Activated naive CD4-positive, alpha-beta T cell treated with anti-CD3 and anti-CD28 coated beads, Interleukin-2, amount 50 U/mL, for 72 hours (primary cell): ENCODE measurements at regions not wholly inside any gene's neighbourhood (a gene's known extent, or its start where the extent isn't known, plus 50 kb on each side); places are given as distances from the start of the nearest gene placed in this dataset.

Experiments
- ATAC-seq, 2 donors: fragments of 150-1000 bp; cut with Tn5 transposase; 2 replicates each; pipeline ENCODE4 v1.10.0; 2021; ENCODE audit warnings: mild to moderate bottlenecking in 2 of 2, moderate library complexity in 2 of 2
- DNase-seq, 2 donors: peaks; one replicate each; pipeline ENCODE4 v3.0.0; 2021 to 2022; ENCODE audit warnings: low spot score in 2 of 2
- H3K27ac Mint-ChIP-seq, 2 donors: one replicate each; pipeline ENCODE4 v1.8.0; 2022; ENCODE audit warnings: mild to moderate bottlenecking in 2 of 2, mixed read lengths in 2 of 2
- H3K36me3 Mint-ChIP-seq, 2 donors: one replicate each; pipeline ENCODE4 v1.8.0; 2022; ENCODE audit warnings: mixed read lengths in 2 of 2
- H3K9me3 Mint-ChIP-seq, 2 donors: one replicate each; pipeline ENCODE4 v1.8.0; 2022; ENCODE audit warnings: mixed read lengths in 2 of 2

- DNase-seq (no peak), ATAC-seq (no peak)
- no peak overlapping the region for H3K27ac Mint-ChIP-seq
- no peaks in the 10 kb centered on the region for H3K36me3 Mint-ChIP-seq
- peaks cover 11 to 15% of the 10 kb centered on the region in 2 donors for H3K9me3 Mint-ChIP-seq
Measured at GRCh38 chr4:147299205-147299604, 181.7 kb upstream of the EDNRA start.

- H3K9me3 Mint-ChIP-seq: peaks cover 0 to 2% of the 10 kb centered on the region in 2 donors
- H3K27ac Mint-ChIP-seq: no peak overlapping the region
- DNase-seq (no peak), ATAC-seq (no peak)
- no peaks in the 10 kb centered on the region for H3K36me3 Mint-ChIP-seq
Measured at GRCh38 chr4:147303174-147303872, 177.6 kb upstream of the EDNRA start.

GRCh38 chr4:147303873-147304229 lies 177.0 kb upstream of the EDNRA start:
- Mint-ChIP-seq H3K27ac (no peak overlapping the region), H3K9me3 (peaks cover 0 to 4% of the 10 kb centered on the region in 2 donors), H3K36me3 (no peaks in the 10 kb centered on the region)
- ATAC-seq: no peak
- DNase-seq: no peak

GRCh38 chr4:147307896-147308674 lies 172.8 kb upstream of the EDNRA start:
- DNase-seq (no peak), ATAC-seq (no peak)
- H3K27ac Mint-ChIP-seq: no peak overlapping the region
- no peaks in the 10 kb centered on the region for H3K36me3 Mint-ChIP-seq
- peaks cover 0 to 7% of the 10 kb centered on the region in 2 donors for H3K9me3 Mint-ChIP-seq

GRCh38 chr4:147309434-147309833 lies 171.5 kb upstream of the EDNRA start:
- no peak for DNase-seq
- ATAC-seq: no peak
- no peak overlapping the region for H3K27ac Mint-ChIP-seq
- H3K9me3 Mint-ChIP-seq: peaks cover 0 to 7% of the 10 kb centered on the region in 2 donors
- no peaks in the 10 kb centered on the region for H3K36me3 Mint-ChIP-seq

- H3K36me3 Mint-ChIP-seq: no peaks in the 10 kb centered on the region
- peaks cover 0 to 7% of the 10 kb centered on the region in 2 donors for H3K9me3 Mint-ChIP-seq
- ATAC-seq: no peak
- DNase-seq: no peak
- no peak overlapping the region for H3K27ac Mint-ChIP-seq
Measured at GRCh38 chr4:147310312-147310711, 170.6 kb upstream of the EDNRA start.

- no peak overlapping the region for H3K27ac Mint-ChIP-seq
- ATAC-seq: no peak
- peaks cover 0 to 7% of the 10 kb centered on the region in 2 donors for H3K9me3 Mint-ChIP-seq
- no peak for DNase-seq
- no peaks in the 10 kb centered on the region for H3K36me3 Mint-ChIP-seq
Measured at GRCh38 chr4:147311956-147312355, 168.9 kb upstream of the EDNRA start.

GRCh38 chr4:147312376-147313046 lies 168.4 kb upstream of the EDNRA start:
- DNase-seq (no peak), ATAC-seq (no peak)
- Mint-ChIP-seq H3K36me3 (no peaks in the 10 kb centered on the region), H3K27ac (no peak overlapping the region), H3K9me3 (peaks cover 0 to 7% of the 10 kb centered on the region in 2 donors)

- H3K27ac Mint-ChIP-seq: no peak overlapping the region
- ATAC-seq (no peak), DNase-seq (no peak)
- H3K9me3 Mint-ChIP-seq: peaks cover 0 to 7% of the 10 kb centered on the region in 2 donors
- no peaks in the 10 kb centered on the region for H3K36me3 Mint-ChIP-seq
Measured at GRCh38 chr4:147313108-147313507, 167.8 kb upstream of the EDNRA start.

GRCh38 chr4:147318586-147318985 lies 162.3 kb upstream of the EDNRA start:
- H3K27ac Mint-ChIP-seq: no peak overlapping the region
- DNase-seq (no peak), ATAC-seq (no peak)

GRCh38 chr4:147325571-147325981 lies 155.3 kb upstream of the EDNRA start:
- Mint-ChIP-seq H3K36me3 (no peaks in the 10 kb centered on the region), H3K9me3 (peaks cover 0 to 4% of the 10 kb centered on the region in 2 donors), H3K27ac (no peak overlapping the region)
- DNase-seq (no peak), ATAC-seq (no peak)

More at GRCh38 chr4:147318586-147318985, 162.3 kb upstream of the EDNRA start:
- Mint-ChIP-seq H3K9me3 (peaks cover 0 to 14% of the 10 kb centered on the region in 2 donors), H3K36me3 (no peaks in the 10 kb centered on the region)

- ATAC-seq (no peak), DNase-seq (no peak)
- Mint-ChIP-seq H3K36me3 (no peaks in the 10 kb centered on the region), H3K9me3 (no peaks in the 10 kb centered on the region), H3K27ac (no peak overlapping the region)
Measured at GRCh38 chr4:147326591-147326990, 154.3 kb upstream of the EDNRA start.

GRCh38 chr4:147327322-147327721 lies 153.6 kb upstream of the EDNRA start:
- no peak overlapping the region for H3K27ac Mint-ChIP-seq
- H3K9me3 Mint-ChIP-seq: no peaks in the 10 kb centered on the region
- DNase-seq (no peak), ATAC-seq (no peak)
- no peaks in the 10 kb centered on the region for H3K36me3 Mint-ChIP-seq

GRCh38 chr4:147328189-147328588 lies 152.7 kb upstream of the EDNRA start:
- Mint-ChIP-seq H3K9me3 (no peaks in the 10 kb centered on the region), H3K36me3 (no peaks in the 10 kb centered on the region), H3K27ac (no peak overlapping the region)
- no peak for DNase-seq
- ATAC-seq: no peak

- no peak overlapping the region for H3K27ac Mint-ChIP-seq
- no peak for ATAC-seq
- no peak for DNase-seq
- H3K9me3 Mint-ChIP-seq: no peaks in the 10 kb centered on the region
- no peaks in the 10 kb centered on the region for H3K36me3 Mint-ChIP-seq
Measured at GRCh38 chr4:147328756-147329446, 152.0 kb upstream of the EDNRA start.

GRCh38 chr4:147332091-147332490 lies 148.8 kb upstream of the EDNRA start:
- DNase-seq: no peak
- no peak for ATAC-seq
- H3K9me3 Mint-ChIP-seq: no peaks in the 10 kb centered on the region
- no peak overlapping the region for H3K27ac Mint-ChIP-seq
- no peaks in the 10 kb centered on the region for H3K36me3 Mint-ChIP-seq

- DNase-seq (no peak), ATAC-seq (no peak)
- Mint-ChIP-seq H3K36me3 (no peaks in the 10 kb centered on the region), H3K27ac (no peak overlapping the region), H3K9me3 (peaks cover 3 to 6% of the 10 kb centered on the region in 2 donors)
Measured at GRCh38 chr4:147334478-147334877, 146.4 kb upstream of the EDNRA start.
